HPDE6-E6E7 (cell line): ENCODE measurements at regions not wholly inside any gene's neighbourhood (a gene's known extent, or its start where the extent isn't known, plus 50 kb on each side); places are given as distances from the start of the nearest gene placed in this dataset.

Experiments used
- DNase-seq: peaks from one replicate; pipeline ENCODE4 v3.0.0; 2011; ENCODE audit warnings: missing footprints; ENCODE audit errors: extremely low spot score

DNA sequence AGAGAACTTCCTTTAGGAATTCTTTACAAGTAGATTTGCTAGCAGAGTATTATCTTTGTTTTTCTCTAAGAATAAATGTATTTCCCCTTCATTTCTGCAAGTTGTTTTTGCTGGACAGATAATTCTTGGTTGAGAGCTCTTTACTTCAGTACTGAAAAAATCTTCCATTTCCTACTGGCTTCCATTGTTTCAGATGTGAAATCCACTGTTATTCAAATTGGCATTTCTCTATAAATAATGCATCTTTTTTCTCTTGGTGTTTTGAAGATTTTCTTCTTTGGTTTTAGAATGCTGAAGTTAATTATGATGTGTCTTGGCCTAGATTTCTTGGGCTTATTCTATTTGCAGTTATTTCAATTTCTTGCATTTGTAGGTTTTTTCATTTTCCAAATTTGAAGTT, 270.0 kb upstream of the GYPC start:
- DNase-seq, result no peak

DNA sequence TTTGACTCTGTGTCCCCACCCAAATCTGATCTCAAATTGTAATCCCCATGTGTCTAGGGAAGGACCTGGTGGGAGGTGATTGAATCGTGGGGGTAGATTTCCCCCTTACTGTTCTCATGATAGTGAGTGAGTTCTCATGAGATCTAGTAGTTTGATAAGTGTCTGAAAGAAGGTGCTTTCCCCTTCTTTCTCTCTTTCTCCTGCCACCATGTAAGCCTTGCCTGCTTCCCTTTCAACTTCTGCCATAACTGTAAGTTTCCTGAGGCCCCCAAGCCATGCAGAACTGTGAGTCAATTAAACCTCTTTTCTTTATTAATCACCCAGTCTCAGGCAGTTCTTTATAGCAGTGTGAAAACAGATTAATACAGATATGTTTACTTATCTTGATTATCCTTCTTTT, 266.5 kb upstream of the GYPC start:
- no peak for DNase-seq

DNA sequence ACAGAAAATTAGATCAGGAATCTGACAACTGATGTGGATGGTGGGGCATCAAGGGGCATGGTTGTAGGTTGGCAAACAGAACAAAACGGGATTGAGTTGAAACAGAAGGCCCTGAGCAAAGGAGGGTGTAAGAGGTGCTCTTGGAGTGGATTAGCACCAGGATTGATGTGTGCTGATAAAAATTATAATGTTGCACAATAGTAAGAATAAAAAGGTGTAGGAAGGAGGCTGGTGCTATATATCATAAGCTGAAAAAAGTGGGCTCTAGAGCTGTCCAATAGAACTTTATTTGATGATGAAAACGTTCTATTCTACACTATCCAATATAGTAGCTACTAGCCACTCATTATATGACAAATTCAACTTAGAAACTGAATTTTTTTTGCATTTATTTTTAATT, 263.1 kb upstream of the GYPC start:
- no peak for DNase-seq

DNA sequence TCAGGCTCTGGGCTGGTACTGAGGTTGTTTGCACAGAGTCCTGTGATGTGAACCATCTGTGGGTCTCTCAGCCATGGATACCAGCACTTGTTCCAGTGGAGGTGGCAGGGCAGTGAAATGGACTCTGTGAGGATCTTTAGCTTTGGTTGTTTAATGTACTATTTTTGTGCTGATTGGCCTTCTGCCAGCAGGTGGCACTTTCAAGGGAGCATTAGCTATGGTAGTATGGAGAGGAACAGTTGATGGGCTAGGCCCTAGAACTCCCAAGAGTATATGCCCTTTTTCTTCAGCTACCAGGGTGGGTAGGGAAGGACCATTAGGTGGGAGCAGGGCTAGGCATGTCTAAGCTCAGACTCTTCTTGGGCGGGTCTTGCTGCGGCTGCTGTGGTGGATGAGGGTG, 257.0 kb upstream of the GYPC start:
- no peak for DNase-seq

DNA sequence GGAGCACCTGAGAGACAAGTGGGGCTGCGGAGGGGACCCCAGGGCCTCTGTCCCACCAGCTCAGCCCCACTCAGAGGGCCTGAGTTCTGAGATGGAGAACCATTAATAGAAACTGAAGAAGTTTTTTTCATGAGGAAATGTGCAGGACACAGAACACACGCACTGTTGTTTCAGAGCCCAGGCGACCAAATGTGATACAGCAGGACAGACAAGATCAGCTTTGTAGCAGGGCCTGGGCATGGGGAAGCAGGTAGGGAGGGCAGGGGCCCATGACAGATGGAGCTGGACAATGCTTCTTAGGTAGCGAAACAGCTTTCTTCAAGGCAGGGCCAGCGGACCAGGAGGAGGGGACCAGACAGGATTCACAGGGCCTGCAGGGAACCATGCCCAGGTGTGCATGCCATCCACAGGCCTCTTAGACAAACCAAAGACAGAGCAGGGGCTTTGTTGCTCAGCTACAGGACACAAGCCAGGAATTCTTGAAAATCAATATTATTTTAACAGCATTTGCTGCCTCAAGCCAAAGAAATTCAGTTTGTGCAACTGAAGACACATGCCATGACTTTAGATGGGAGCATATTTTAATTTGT, 252.8 kb upstream of the GYPC start:
- no peak for DNase-seq

DNA sequence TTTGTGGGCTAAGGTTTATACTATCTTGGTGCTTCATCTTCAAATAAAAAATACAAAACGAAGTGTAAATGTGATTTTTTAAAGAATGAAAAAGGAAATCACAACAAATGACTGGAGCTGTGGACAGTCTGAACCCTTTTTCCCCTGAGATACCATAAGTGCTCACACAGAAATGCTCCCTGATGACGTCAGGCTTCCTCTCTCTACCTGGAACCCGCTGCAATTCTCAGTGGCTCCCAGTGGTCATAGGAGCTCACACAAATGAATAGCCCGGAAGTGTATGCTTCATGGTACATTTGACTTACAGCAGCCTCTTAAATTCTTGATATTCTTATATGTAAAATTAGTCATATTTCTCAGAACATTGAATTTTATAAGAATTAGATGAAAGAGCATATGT, 249.7 kb upstream of the GYPC start:
- no peak for DNase-seq

DNA sequence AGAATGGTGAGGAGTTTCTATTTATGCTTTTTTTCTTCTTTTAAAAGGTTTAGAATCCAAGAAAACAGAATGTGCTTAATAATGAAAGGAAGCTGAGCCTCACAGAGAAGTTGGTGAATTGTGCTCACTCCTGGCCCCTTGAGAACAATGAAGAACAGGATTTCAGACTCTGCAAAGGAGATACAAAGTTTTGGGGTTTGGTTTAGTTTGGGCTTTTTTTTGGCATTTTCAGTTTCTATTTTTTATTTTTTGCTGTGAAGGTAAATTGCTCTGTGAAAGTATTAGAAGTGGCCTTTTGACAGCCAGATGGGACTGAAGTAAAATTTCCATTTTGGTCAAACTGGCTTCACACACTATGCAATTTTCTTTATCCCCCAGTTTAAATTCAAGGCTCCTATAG, 247.3 kb upstream of the GYPC start:
- DNase-seq, result no peak

DNA sequence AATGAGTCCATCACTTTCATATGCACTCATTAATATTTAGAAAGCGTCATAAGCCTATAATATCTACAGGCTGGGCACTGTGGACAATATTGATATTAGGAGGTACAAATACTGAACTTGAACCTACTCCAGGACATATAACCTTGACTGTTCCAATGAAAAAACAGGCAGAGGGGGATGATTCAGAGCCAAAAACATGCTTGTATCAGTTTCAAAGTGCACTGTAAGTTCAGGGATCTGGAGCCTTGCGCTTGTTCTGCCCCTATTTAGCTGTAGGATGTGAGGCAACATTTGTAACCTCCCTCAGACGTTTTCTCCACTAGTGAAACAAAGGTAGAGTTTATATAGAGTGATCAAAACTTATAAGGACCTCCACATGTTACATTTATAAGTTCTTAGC, 246.1 kb upstream of the GYPC start:
- no peak for DNase-seq

DNA sequence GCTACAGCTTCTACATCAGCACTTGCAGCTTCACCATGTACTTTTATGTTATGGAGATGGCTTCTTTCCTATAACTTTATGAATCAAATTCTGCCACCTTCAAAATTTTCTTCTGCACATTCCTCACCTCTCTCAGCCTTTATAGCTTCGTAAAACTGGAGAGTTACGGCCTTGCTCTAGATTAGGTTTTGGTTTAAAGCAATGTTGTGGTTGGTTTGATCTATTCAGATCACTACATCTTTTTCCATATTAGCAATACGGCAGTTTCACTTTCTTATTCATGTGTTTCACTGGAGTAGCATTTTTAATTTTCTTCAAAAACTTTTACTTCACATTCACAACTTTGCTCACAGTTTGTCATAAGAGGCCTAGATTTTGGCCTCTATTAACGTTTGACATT, 242.9 kb upstream of the GYPC start:
- no peak for DNase-seq

DNA sequence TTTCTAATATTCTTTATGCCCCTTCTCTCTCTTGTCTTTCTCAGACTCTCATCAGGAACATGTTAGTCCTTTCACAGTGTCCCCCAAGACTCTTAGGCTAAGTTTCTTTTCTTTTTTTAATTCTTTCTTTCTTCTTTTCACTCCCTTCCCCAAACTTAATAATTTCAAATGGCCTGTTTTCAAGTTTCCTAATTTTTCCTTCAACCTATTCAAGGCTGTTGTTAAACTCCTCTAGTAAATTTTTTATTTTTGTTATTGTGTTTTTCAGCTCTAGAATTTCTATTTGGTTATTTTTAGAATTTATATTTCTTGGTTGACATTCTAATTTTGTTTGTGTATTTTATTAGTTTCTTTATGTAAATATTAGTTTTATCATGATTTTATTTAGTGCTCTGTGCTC, 236.6 kb upstream of the GYPC start:
- no peak for DNase-seq

DNA sequence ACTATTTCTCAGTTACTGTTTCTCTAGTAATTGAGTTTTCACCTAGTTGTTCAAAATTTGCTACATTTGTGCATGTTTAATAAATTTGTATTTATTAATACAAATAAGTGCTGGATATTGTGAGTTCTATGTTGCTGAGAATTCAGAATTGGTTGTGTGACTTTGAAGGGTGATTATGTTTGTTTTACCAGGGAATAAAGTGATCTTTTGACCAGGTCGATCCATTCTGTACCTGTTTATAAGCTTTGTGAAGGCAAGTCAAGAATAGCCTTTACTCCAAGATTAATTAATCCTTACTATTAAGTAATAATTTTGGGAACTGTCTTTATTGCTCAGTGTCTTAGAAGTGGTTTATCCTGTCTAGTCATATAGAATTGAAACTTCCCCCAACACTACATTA, 230.0 kb upstream of the GYPC start:
- DNase-seq, result no peak

DNA sequence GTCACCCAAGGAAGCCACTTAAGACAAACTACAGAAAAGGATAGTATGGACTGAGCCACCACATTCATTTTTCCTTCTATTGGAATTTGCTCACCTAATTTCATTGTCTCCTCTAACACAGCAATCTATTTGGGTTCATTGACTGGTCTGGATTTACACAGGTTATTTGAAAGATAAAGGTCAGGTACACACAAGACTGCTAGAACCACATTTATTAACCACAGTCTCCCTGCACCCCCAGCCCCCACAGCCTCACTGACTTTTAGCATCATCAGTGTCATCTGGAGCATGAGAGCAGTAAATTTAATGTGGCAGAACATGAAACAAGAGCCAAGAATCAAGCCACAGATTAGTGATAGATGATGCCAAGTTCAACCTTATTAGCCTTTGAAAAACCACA, 226.9 kb upstream of the GYPC start:
- DNase-seq, result no peak

DNA sequence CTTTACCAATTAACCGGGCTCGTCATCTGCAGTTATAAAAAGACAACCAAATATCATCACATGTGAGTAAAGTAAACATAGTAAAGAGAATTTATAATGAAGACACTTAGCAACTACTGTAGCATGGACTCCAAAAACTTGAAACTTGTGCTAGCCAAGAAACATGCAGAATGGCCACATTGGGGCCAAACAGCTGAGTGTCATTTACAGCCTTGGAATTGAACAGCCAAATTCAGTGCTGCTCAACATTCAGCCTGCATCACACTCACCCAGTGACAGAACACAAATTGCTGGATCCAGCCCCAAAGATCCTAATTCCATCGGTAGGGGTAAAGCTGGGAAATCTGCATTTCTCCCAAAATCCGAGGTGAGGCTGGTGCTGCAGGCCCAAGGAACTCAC, 224.8 kb upstream of the GYPC start:
- DNase-seq, result no peak

DNA sequence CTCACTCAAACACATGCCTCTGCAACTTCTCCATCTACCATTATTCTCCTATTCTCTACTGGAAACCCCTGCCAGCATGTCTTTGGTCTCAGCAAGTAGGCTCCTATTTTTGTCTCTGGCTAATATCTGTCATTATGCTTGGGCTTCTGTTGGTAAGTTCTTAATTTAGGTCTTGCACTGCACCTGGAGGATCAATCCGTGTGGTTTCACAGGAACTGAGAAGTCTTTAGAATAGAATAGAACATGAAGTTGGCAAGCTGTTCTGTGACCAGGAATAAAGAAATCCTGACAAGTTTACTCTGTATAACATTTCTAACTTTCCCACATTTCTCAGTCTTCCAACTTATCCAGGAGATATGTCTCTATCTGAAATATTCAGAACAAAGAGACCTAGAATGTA, 219.5 kb upstream of the GYPC start:
- DNase-seq, result no peak

DNA sequence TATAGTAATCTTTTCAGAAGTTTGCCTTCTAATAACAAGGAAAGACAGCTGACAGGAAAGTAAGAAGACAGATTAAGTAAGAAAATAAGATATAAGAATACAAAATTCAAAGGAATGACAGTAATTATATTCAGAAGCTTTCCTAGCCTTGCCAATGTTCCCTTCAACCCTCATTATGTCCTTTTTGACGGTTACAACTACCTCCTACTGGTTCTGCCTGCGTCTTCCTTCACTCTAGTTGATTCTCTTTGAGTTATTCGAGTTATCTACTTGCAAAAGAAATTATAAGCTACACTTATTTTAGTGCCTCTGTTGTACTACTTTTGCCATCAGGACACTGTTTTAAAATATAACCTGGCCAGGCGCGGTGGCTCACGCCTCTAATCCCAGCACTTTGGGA, 218.9 kb upstream of the GYPC start:
- no peak for DNase-seq

DNA sequence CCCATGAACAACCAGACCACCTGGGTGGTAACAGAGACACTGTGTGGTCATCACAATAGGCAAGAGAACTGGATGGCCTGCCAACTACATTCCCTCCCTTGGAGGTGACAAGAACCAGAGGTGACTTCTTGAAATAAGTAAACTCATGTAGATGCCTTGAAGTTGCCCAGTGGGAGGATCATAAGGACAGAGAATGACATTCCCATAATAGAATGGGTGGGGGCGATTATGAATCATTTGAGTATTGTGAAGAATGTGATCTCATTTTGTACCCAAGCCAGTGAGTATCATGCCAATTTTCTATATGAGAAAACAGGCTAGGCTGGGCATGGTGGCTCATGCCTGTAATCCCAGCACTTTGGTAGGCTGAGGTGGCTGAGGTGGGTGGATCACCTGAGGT, 211.4 kb upstream of the GYPC start:
- no peak for DNase-seq

DNA sequence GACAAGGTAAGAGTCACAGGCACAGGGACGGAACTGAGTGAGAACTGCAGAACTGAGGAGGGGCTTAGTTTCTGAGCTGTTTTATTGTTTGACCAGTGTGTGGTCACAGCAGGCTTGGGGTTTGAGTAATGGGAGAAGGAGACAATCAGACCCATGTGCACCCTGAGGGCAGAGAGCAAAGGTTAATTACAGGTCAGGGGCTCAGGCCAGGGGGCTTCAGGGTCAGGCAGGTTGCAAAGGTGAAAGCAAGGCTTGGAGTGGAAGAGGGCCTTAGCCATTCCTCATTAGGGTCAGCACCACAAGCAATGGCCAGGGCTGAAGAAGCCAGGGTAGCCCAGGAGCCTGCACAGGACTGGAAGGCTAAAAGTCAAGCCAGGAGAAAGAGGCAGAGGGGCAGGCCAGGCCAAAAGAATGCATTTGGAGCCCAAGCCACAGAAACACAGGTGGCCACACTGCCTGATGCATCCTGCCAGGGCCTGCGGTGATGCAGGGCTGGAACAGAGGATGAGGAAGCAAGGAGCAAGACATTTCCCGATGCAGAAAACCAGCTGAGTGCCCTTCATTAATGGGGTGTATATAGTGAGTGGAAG, 209.8 kb upstream of the GYPC start:
- no peak for DNase-seq

DNA sequence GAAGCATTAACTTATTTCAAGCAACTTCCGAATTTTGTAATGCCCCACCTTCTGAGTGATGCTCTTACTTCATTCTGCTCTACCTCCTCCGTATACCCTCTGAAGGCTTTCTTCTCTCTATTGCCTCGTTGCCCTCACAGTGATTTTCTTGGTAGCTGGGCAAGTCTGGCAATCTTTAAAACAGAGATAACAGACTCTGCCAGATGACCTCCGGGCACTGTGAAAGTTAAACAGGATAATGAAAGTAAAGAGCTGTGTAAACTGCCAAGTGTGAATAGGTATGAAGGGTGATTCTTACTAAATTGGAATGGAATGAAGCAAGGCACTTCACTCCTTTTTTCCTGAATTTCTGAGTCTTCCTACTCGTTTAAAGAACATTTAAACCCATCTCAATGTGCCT, 207.3 kb upstream of the GYPC start:
- DNase-seq, result no peak

DNA sequence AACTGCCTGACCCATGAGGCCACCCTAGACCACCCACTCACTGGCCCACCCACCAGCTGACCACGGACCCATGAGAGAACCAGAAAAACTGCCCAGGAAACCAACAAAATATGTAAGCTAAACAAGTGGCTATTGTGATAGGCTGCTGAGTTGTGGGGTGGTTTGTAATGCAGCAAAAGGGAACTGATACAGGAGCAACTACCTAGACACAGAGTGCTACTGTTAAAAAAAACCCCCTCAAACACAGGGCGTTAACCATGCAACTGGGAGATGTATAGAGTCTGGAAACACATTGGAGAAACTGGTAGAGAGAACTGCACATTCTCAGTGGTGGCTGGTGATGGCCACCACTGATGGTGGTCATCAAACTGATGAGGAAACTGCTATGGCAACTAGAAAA, 206.3 kb upstream of the GYPC start:
- no peak for DNase-seq

DNA sequence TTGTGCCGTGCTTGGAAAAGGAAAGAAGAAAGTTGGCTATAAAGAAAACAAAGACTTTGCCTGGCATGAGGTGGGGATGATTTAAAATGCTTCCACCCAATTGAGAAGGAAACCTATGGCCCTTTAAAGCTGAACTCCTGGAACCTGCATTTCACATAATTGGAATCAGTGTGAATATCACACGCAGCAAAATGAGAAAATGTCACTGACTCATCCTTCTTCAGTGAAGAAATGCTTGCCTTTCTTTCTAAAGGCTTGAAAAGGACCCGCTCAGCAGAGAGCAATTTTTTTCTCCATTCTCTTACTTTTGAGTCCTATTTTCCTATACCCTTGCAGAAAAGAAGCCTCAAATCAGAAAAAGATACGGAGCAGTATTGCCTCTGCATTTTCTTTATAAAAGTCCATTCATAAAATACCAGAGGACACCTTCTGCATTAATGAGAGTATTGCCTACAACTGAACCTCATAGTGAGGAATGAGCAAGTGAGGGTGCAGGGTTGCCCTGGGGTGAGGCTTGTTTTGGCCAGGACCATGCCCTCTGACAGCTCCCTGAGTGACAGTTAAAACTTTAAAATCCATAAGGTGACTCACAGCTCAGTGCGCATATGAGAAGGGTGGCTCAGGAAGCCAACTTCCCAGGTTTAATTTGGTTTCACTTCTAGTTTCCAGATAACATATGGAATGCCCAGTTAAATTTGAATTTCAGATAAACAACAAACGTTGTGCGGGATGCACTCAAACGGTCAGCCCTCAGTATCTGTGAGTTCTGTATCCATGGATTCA, 191.9 kb upstream of the GYPC start:
- no peak for DNase-seq

DNA sequence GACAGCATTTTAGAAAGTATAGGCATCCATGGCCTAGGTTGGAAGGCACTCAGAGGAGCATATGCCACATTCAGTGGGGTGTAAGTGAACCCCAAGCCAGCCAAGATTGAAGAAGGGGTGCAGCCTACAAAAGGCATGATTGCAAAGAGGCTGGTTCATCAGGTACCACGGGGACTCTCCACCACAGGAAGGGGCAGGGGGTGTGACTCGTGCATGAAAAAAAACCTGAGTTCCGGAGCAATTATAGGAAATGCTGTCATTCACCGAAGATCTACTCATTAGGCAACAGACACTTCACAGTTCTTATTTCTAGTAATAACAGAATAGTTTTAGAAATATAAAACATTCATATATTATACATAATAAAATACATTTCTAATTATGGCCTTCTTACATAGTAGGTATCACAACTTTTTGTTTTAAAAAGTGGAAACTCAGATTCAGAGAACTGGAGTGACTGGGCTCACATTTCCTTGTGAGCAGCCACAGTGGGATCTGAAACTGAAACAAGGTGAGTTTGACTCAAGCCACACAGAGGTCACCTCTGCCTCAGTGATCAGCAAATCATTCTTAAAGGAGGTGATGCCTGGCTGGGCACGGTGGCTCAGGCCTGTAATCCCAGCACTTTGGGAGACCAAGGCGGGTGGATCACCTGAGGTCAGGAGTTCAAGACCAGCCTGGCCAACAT, 188.4 kb upstream of the GYPC start:
- no peak for DNase-seq

DNA sequence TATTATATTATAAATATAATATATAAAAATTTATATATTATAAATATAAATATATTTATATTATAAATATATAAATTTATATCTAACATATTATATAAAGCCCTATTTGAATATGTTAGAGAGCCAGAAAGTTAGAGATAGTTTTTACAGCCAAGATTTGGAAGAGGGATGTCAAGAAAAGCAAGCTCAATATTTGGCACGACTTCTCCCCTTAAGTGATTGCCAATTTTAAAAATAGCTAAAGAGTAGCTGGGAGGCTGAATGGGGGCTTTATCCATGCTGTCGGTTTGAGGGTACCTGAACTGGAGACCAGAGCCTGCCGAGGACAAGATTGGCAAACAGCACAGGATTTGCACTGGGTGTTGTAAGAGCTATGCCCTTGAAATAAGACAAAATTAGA, 180.9 kb upstream of the GYPC start:
- DNase-seq, result no peak

DNA sequence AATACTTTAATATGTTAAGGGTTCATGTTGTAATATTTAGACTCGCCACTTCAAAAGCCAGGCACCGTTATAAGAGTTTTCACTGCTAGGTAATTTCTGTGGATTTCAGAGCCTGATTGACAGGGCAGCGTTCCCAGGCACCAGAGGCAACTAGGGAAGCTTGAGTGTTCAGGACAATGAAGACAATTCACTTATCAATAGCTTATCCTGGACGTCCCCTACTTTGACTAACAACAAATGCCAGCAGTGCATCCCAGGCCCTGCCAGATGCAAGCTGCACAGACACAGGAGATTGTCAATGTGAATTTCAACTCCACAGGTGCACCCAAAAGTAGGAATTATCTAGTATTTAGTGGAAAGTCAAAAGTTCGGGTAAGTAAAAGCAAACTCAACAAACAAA, 179.3 kb upstream of the GYPC start:
- DNase-seq, result no peak
